ENCODE measurements at regions not wholly inside any gene's neighbourhood (a gene's known extent, or its start where the extent isn't known, plus 50 kb on each side); places are given as distances from the start of the nearest gene placed in this dataset.

GRCh38 chr5:167833456-167833855 is 458.0 kb upstream of the WWC1 start:
- Histone ChIP-seq H2AFZ (ENCODE audit: low read depth, low read length) (no peak overlapping the region), H3K79me2 (replicated peaks; ENCODE audit: insufficient read depth, low read length) (no peaks in the 10 kb centered on the region), H3K9ac (ENCODE audit: low read length) (no peak overlapping the region), H3K36me3 (ENCODE audit: insufficient read depth, low read length) (no peaks in the 10 kb centered on the region), H3K9me3 (ENCODE audit: low read length) (no peaks in the 10 kb centered on the region), H4K20me1 (ENCODE audit: insufficient read depth) (no peaks in the 10 kb centered on the region), H3K27me3 (ENCODE audit: insufficient read depth, low read depth, low read length) (no peaks in the 10 kb centered on the region), H3K4me3 (ENCODE audit: low read length) (no peak overlapping the region), H3K4me2 (ENCODE audit: low read length) (no peak overlapping the region), H3F3A (ENCODE audit: insufficient read depth, low read length, poor library complexity, severe bottlenecking) (no peaks in the 10 kb centered on the region), H3K9me2 (ENCODE audit: insufficient read depth, low read length) (no peaks in the 10 kb centered on the region), H3K27ac (ENCODE audit: low read length) (no peak overlapping the region)
- TF ChIP-seq POLR2AphosphoS5 (IDR thresholded peaks at IDR 0.05) (no peak), TAF1 (IDR thresholded peaks at IDR 0.05; ENCODE audit: low read depth) (no peak), MXI1 (conservative IDR thresholded peaks at IDR 0.05; ENCODE audit: poor library complexity, severe bottlenecking) (no peak), EZH2 (IDR thresholded peaks at IDR 0.05; ENCODE audit: borderline replicate concordance, insufficient read depth, low read length, poor library complexity, severe bottlenecking) (no peak), REST (IDR thresholded peaks at IDR 0.05; ENCODE audit: borderline replicate concordance) (no peak), EP300 (conservative IDR thresholded peaks at IDR 0.05; ENCODE audit: poor library complexity, severe bottlenecking) (no peak), CTCF (IDR thresholded peaks at IDR 0.05; ENCODE audit: poor library complexity, severe bottlenecking) (no peak), SMC3 (conservative IDR thresholded peaks at IDR 0.05; ENCODE audit: poor library complexity) (no peak), RAD21 (conservative IDR thresholded peaks at IDR 0.05) (no peak)

- Histone ChIP-seq H3K27me3 (ENCODE audit: insufficient read depth, low read depth, low read length) (no peaks in the 10 kb centered on the region), H2AFZ (ENCODE audit: low read depth, low read length) (no peak overlapping the region), H3K27ac (ENCODE audit: low read length) (no peak overlapping the region), H3F3A (ENCODE audit: insufficient read depth, low read length, poor library complexity, severe bottlenecking) (no peaks in the 10 kb centered on the region), H3K9me2 (ENCODE audit: insufficient read depth, low read length) (no peaks in the 10 kb centered on the region), H4K20me1 (ENCODE audit: insufficient read depth) (no peaks in the 10 kb centered on the region), H3K4me3 (ENCODE audit: low read length) (no peak overlapping the region), H3K79me2 (replicated peaks; ENCODE audit: insufficient read depth, low read length) (no peaks in the 10 kb centered on the region), H3K9ac (ENCODE audit: low read length) (no peak overlapping the region), H3K36me3 (ENCODE audit: insufficient read depth, low read length) (no peaks in the 10 kb centered on the region), H3K4me2 (ENCODE audit: low read length) (no peak overlapping the region), H3K9me3 (ENCODE audit: low read length) (no peaks in the 10 kb centered on the region)
- TF ChIP-seq EZH2 (IDR thresholded peaks at IDR 0.05; ENCODE audit: borderline replicate concordance, insufficient read depth, low read length, poor library complexity, severe bottlenecking) (no peak), RAD21 (conservative IDR thresholded peaks at IDR 0.05) (no peak), MXI1 (conservative IDR thresholded peaks at IDR 0.05; ENCODE audit: poor library complexity, severe bottlenecking) (no peak), SMC3 (conservative IDR thresholded peaks at IDR 0.05; ENCODE audit: poor library complexity) (no peak), TAF1 (IDR thresholded peaks at IDR 0.05; ENCODE audit: low read depth) (no peak), POLR2AphosphoS5 (IDR thresholded peaks at IDR 0.05) (no peak), EP300 (conservative IDR thresholded peaks at IDR 0.05; ENCODE audit: poor library complexity, severe bottlenecking) (no peak), REST (IDR thresholded peaks at IDR 0.05; ENCODE audit: borderline replicate concordance) (no peak), CTCF (IDR thresholded peaks at IDR 0.05; ENCODE audit: poor library complexity, severe bottlenecking) (no peak)
Measured at GRCh38 chr5:167835146-167835545, 456.3 kb upstream of the WWC1 start.
